ENCODE measurements at regions not wholly inside any gene's neighbourhood (a gene's known extent, or its start where the extent isn't known, plus 50 kb on each side); places are given as distances from the start of the nearest gene placed in this dataset.

- no peak for DNase-seq
Measured at GRCh38 chr2:83081826-83082690, 1377.0 kb downstream of the SUCLG1 start.

GRCh38 chr2:83079007-83079406, 1380.1 kb downstream of the SUCLG1 start:
- DNase-seq: no peak

- DNase-seq: no peak
Measured at GRCh38 chr2:83072767-83073166, 1386.3 kb downstream of the SUCLG1 start.

- no peak for DNase-seq
Measured at GRCh38 chr2:83071914-83072313, 1387.2 kb downstream of the SUCLG1 start.

GRCh38 chr2:83071352-83071751, 1387.7 kb downstream of the SUCLG1 start:
- DNase-seq: no peak

- DNase-seq: no peak
Measured at GRCh38 chr2:83069724-83070123, 1389.4 kb downstream of the SUCLG1 start.

- DNase-seq: no peak
Measured at GRCh38 chr2:83068714-83069113, 1390.4 kb downstream of the SUCLG1 start.

- DNase-seq: no peak
Measured at GRCh38 chr2:83067947-83068346, 1391.1 kb downstream of the SUCLG1 start.

GRCh38 chr2:83063933-83064332, 1395.1 kb downstream of the SUCLG1 start:
- no peak for DNase-seq

GRCh38 chr2:83063511-83063910, 1395.6 kb downstream of the SUCLG1 start:
- no peak for DNase-seq

- no peak for DNase-seq
Measured at GRCh38 chr2:83058683-83059082, 1400.4 kb downstream of the SUCLG1 start.

- no peak for DNase-seq
Measured at GRCh38 chr2:83055376-83056010, 1403.6 kb downstream of the SUCLG1 start.

GRCh38 chr2:83054751-83055150, 1404.3 kb downstream of the SUCLG1 start:
- DNase-seq: no peak

GRCh38 chr2:83051538-83052170, 1407.4 kb downstream of the SUCLG1 start:
- DNase-seq: no peak

GRCh38 chr2:83042053-83042452, 1417.0 kb downstream of the SUCLG1 start:
- DNase-seq: no peak

GRCh38 chr2:83022631-83023210, 1436.4 kb downstream of the SUCLG1 start:
- no peak for DNase-seq

GRCh38 chr2:83017366-83018090, 1441.6 kb downstream of the SUCLG1 start:
- DNase-seq: no peak

GRCh38 chr2:83016343-83017110, 1442.6 kb downstream of the SUCLG1 start:
- no peak for DNase-seq

GRCh38 chr2:83015900-83016299, 1443.2 kb downstream of the SUCLG1 start:
- no peak for DNase-seq

GRCh38 chr2:83015035-83015715, 1443.9 kb downstream of the SUCLG1 start:
- no peak for DNase-seq

GRCh38 chr2:83014462-83014861, 1444.6 kb downstream of the SUCLG1 start:
- DNase-seq: no peak
